ENCODE measurements at regions not wholly inside any gene's neighbourhood (a gene's known extent, or its start where the extent isn't known, plus 50 kb on each side); places are given as distances from the start of the nearest gene placed in this dataset.
"Not testable (repeated sequence)": the region's sequence is repeated elsewhere in the genome, so short reads cannot be mapped to it uniquely, and the experiment has no call there.

DNA sequence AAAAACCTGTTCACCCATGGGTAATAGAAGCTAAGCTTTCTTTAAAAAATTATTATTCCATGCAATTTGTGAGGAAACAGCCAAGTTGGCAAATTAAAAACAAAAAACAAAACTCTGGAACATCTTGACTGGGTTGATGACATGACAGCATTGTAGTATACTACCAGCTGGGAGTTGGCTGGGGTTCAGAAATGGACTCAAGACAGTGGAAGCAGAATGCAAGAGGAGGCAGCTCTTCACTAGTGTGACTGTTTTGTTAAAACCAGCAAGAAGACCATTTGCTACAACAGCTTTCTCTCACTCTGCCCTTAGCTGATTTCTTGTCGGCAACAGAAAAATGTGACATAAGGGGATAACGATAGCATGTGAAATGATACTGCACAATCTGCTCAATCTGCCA, 1298.9 kb upstream of the ADGRL4 start:
- H3K36me3 ChIP-seq, result no peaks in the 10 kb centered on the region
- H3K27me3 ChIP-seq (replicated peaks; ENCODE audit: insufficient read depth), result no peaks in the 10 kb centered on the region
- DNase-seq (ENCODE audit: low spot score) (no peak), ATAC-seq (ENCODE audit: insufficient number of reproducible peaks, low FRiP score, low read depth) (no peak)
- no peak overlapping the region for H3K27ac ChIP-seq
- no peak overlapping the region for H3K4me3 ChIP-seq
- H3K4me1 ChIP-seq (ENCODE audit: control insufficient read depth in 1 of 2, low read depth in 2 of 2), result no peaks in the 10 kb centered on the region
- no peaks in the 10 kb centered on the region for H3K9me3 ChIP-seq
- TF ChIP-seq, protein P1, sequence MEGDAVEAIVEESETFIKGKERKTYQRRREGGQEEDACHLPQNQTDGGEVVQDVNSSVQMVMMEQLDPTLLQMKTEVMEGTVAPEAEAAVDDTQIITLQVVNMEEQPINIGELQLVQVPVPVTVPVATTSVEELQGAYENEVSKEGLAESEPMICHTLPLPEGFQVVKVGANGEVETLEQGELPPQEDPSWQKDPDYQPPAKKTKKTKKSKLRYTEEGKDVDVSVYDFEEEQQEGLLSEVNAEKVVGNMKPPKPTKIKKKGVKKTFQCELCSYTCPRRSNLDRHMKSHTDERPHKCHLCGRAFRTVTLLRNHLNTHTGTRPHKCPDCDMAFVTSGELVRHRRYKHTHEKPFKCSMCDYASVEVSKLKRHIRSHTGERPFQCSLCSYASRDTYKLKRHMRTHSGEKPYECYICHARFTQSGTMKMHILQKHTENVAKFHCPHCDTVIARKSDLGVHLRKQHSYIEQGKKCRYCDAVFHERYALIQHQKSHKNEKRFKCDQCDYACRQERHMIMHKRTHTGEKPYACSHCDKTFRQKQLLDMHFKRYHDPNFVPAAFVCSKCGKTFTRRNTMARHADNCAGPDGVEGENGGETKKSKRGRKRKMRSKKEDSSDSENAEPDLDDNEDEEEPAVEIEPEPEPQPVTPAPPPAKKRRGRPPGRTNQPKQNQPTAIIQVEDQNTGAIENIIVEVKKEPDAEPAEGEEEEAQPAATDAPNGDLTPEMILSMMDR (IDR thresholded peaks at IDR 0.05), result no peak

DNA sequence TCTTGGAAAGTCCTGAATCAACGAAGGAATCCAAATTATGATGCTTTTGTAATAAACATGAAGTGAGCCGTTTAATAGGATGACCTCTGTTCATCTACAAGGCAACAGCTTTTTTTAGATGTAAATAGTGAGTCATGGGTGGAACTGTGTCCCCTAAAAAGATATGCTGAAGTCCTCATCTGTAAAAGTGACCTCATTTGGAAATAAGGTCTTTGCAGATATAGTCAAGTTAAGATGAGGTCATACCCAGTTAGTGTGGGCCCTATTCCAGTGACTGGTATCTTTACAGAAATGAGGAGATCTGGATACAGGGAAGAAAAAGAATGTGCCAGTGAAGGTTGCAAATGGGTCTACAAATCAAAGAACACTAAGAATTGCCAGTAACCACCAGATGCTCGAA, 1287.3 kb upstream of the ADGRL4 start:
- H3K27ac ChIP-seq, result no peak overlapping the region

DNA sequence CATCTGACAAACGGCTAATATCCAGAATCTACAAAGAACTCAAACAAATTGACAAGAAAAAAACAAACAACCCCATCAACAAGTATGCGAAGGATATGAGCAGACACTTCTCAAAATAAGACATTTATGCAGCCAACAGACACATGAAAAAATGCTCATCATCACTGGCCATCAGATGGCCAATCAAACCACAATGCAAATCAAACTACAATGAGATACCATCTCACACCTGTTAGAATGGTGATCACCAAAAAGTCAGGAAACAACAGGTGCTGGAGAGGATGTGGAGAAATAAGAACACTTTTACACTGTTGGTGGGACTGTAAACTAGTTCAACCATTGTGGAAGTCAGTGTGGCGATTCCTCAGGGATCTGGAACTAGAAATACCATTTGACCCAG, 1282.2 kb upstream of the ADGRL4 start:
- not testable (repeated sequence) for H3K4me3 ChIP-seq; H3K27me3 ChIP-seq (replicated peaks; ENCODE audit: insufficient read depth); DNase-seq (ENCODE audit: low spot score); ATAC-seq (ENCODE audit: insufficient number of reproducible peaks, low FRiP score, low read depth); H3K4me1 ChIP-seq (ENCODE audit: control insufficient read depth in 1 of 2, low read depth in 2 of 2); H3K36me3 ChIP-seq; H3K9me3 ChIP-seq; H3K27ac ChIP-seq

More for the DNA sequence above, 1287.3 kb upstream of the ADGRL4 start:
- no peak for DNase-seq (ENCODE audit: low spot score)
- H3K9me3 ChIP-seq, result no peaks in the 10 kb centered on the region
- no peaks in the 10 kb centered on the region for H3K36me3 ChIP-seq
- no peak for ATAC-seq (ENCODE audit: insufficient number of reproducible peaks, low FRiP score, low read depth)
- no peaks in the 10 kb centered on the region for H3K27me3 ChIP-seq (replicated peaks; ENCODE audit: insufficient read depth)
- H3K4me1 ChIP-seq (ENCODE audit: control insufficient read depth in 1 of 2, low read depth in 2 of 2), result no peaks in the 10 kb centered on the region
- TF ChIP-seq, protein P1 (IDR thresholded peaks at IDR 0.05), result no peak
- no peak overlapping the region for H3K4me3 ChIP-seq

DNA sequence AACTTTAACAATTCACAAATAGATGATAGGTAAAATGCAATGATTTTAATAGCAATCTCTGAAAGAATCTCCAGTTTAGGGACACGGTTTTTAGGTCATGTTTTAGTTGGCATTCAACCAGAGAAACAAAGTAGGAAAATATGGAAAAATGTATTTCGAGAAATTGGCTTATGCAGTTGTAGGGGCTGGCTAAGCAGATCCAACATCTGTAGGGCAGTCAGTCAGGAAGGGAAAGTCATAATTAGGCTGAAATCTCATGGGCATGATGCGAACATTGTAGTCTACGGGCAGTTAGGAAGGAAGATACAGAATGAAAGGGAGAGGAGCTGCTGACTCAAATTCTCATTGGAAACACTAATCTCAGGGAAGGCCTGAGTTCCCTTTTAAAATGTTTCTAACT, 1276.0 kb upstream of the ADGRL4 start:
- Histone ChIP-seq H3K4me3 (no peak overlapping the region), H3K27ac (no peak overlapping the region), H3K36me3 (no peaks in the 10 kb centered on the region), H3K27me3 (replicated peaks; ENCODE audit: insufficient read depth) (no peaks in the 10 kb centered on the region), H3K9me3 (no peaks in the 10 kb centered on the region), H3K4me1 (ENCODE audit: control insufficient read depth in 1 of 2, low read depth in 2 of 2) (no peaks in the 10 kb centered on the region)
- TF ChIP-seq, protein P1 (IDR thresholded peaks at IDR 0.05), result no peak
- DNase-seq (ENCODE audit: low spot score) (no peak), ATAC-seq (ENCODE audit: insufficient number of reproducible peaks, low FRiP score, low read depth) (no peak)

DNA sequence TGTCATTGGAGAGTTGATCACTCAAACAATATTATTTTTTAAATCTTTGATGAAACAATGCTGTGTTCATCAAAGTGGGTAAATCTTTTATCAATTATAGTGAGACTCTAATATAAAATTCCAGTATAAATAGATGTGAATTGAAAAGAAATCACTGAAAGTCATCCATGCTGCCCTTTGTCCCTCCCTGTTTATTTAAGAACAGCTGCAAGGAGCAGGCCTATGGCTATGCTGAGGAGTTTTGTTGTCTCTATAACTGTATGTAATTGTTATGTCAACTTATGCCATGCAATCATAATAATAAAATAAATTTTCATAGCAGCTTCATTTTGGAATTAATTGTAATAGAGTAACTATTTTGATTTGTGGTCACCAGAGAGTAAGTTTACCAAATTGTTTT, 1272.4 kb upstream of the ADGRL4 start:
- H3K36me3 ChIP-seq, result no peaks in the 10 kb centered on the region
- ATAC-seq (ENCODE audit: insufficient number of reproducible peaks, low FRiP score, low read depth) (no peak), DNase-seq (ENCODE audit: low spot score) (no peak)
- TF ChIP-seq, protein P1 (IDR thresholded peaks at IDR 0.05), result no peak
- no peak overlapping the region for H3K4me3 ChIP-seq
- H3K4me1 ChIP-seq (ENCODE audit: control insufficient read depth in 1 of 2, low read depth in 2 of 2), result no peaks in the 10 kb centered on the region
- H3K9me3 ChIP-seq, result no peaks in the 10 kb centered on the region
- H3K27ac ChIP-seq, result no peak overlapping the region
- H3K27me3 ChIP-seq (replicated peaks; ENCODE audit: insufficient read depth), result no peaks in the 10 kb centered on the region

DNA sequence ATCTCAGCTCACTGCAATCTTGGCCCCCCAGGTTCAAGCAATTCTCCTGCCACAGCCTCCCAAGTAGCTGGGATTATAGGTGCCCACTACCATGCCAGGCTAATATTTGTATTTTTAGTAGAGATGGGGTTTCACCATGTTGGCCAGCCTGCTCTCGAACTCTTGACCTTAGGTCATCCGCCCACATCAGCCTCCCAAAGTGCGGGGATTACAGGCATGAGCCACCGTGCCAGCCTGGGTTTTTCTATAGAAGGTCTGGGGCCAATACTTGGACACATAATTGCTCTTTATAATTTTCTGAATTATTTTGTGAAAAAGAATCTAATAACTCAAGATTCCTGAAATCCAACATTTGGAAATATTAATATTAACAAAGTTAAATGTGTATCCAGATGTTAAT, 1267.7 kb upstream of the ADGRL4 start:
- no peaks in the 10 kb centered on the region for H3K27me3 ChIP-seq (replicated peaks; ENCODE audit: insufficient read depth)
- H3K27ac ChIP-seq, result no peak overlapping the region
- no peaks in the 10 kb centered on the region for H3K4me1 ChIP-seq (ENCODE audit: control insufficient read depth in 1 of 2, low read depth in 2 of 2)
- no peak for ATAC-seq (ENCODE audit: insufficient number of reproducible peaks, low FRiP score, low read depth)
- no peak overlapping the region for H3K4me3 ChIP-seq
- TF ChIP-seq, protein P1 (IDR thresholded peaks at IDR 0.05), result no peak
- no peaks in the 10 kb centered on the region for H3K36me3 ChIP-seq
- no peaks in the 10 kb centered on the region for H3K9me3 ChIP-seq
- no peak for DNase-seq (ENCODE audit: low spot score)
